HG02973 (cell line): ENCODE measurements at regions not wholly inside any gene's neighbourhood (a gene's known extent, or its start where the extent isn't known, plus 50 kb on each side); places are given as distances from the start of the nearest gene placed in this dataset.

Experiments used
- ATAC-seq: cut with Tn5 transposase; IDR thresholded peaks from one replicate; pipeline ENCODE4 v1.9.1; 2021; ENCODE audit warnings: moderate library complexity; ENCODE audit not compliant: unreplicated experiment

DNA sequence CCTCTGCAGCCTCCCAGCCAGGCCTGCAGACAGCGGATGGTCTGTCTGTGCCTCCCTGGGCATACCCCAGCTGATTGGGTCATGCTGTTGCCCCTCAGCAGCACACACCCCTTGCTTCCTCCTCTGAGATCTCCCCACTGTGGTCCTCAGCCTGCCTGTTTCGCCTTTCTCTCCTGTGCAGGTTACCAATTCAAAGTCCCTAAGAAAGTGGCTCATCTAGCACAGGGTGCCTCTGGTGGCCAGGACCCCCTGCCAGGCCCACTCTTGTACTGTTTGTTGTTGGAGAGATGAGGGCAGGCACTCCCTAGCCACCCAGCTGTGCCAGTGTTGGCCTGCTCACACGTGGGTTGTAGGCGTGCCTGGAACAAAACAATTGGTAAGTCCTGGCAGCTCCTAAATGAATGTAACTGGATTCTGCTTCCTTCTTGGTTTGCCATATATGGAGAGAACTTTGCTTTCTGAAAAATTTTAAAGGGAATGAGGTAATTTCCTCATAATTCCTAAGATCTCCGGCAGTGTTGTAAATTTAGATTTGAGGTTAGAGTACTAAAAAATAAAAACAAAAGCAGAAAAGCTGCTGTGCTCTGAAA, 213.2 kb upstream of the IL12A start:
- no peak for ATAC-seq

DNA sequence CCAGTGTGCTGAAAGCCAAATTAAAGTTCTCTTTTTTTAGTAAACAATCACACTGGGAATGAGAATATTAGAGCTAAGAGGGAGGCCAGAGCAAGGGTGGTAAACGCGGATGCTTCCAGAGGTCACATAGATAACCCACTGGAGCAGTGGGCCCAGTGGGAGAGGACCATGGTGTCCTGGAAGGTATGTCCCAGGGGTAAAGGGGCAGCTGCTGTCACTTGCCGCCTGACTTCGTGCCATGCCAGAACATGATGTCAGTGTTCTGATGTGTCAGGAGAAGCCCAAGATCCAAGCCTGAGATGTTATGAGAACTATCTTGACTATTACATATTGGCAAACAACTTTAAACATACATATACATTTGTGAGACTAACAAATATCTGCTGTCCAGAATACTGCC, 211.9 kb upstream of the IL12A start:
- ATAC-seq = no peak

DNA sequence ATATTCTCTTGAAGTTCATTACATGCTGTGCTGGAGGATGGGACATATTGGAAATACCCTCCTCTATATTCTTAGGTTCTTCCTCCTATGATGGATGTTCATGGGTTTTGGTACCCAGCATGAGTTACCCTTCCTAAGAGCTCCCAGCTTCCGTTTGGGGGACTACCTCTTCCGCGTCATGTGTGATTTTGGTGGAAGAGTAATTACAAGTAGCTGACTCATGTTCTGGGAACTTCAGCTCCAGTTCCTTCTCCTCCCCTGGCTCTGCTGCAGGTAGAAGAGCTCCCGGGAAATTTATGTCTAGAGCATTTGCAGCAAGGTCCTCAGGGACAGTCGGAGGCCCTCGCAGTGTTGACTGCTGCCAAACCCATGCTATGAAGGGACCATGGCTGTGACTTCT, 208.8 kb upstream of the IL12A start:
- no peak for ATAC-seq

DNA sequence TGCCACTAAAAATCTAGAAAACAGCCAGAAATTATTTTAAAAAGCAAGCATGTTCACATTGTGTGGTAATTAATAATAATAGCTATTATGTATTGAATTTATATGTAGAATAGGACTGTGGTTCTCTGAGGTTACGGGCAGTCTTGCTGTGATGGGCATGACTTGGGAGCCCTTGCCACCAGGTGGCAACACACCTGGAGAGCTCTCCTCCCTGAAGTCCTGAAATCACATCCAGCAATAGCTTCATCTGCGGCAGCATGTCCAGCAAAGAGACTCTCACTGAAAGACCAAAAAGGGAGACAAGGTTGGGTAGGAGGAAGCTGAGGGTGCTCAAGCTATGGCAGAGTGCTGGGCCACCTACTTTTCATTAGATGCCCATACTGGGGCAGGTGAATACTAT, 206.8 kb upstream of the IL12A start:
- no peak for ATAC-seq

DNA sequence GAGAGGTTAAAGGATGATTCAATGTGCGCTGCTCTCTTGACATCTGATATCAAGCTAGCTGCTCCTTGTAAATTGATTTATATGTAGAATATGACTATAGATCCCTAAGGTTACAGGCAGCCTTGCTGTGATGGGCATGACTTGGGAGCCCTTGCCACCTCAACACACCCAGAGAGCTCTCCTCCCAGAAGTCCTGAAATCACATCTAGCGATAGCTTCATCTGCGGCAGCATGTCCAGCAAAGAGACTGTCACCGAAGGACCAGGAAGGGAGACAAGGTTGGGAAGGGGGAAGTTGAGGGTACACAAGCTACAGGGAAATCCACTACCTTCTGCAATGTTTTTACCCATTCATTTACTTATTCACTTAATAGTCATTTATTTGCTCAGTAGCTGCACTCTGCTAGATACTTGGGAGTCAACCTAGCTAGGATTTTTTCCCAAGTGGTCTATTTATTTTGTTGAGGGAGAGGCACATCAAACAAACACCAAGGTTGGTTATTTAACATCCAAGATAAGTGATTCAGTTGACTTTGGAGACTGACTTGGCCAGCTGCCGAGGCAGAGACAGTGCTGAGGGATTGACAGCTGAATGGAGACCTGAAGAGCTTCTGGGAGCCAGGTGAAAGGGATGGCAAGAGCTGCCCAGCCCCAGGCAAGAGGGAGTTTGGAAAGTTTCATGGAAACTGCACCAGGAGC, 205.8 kb upstream of the IL12A start:
- no peak for ATAC-seq

DNA sequence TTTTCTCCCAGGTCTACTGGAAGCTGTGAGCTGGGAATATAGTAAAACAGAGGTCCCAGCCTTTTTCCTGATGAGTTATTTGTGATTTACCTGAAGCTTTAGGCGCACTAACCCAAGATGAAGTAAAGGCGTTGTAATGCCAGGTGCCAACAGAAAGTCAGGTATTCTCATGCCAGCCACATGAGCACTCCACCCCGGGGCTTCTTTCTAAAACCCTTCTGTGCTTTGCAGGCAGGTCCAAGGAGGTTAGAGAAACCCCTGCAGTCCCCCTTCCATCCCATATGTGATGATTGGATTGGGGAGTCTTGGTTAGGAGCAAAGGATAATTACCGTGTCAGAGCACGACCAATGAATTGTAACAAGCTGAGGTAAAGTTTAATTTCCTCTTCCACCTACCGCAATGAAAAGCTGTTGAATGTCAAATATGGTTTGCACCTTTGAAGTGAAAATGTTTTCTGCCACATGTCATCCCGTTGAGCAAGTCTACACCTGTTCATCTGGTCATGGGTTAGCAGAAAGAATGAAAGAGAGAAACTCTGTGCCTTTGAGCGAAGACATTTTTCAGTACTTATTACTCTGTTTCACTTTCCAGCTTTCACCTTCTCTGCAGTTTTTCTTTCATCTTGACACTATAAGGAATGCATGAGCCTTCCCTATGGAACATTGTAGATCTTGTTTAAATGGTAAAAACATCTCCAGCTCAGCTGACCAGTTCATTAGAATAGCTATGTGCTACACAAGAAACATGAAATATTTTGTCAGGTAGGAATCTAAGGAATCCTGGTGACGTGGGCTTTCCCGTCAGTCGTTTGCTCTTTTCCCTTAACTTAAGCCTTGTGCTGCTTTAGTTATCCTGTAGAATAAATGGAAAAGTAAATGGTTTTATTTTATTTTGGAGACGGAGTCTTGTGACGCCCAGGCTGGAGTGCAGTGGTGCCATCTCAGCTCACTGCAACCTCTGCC, 204.6 kb upstream of the IL12A start:
- peak; percentile 59 for ATAC-seq

DNA sequence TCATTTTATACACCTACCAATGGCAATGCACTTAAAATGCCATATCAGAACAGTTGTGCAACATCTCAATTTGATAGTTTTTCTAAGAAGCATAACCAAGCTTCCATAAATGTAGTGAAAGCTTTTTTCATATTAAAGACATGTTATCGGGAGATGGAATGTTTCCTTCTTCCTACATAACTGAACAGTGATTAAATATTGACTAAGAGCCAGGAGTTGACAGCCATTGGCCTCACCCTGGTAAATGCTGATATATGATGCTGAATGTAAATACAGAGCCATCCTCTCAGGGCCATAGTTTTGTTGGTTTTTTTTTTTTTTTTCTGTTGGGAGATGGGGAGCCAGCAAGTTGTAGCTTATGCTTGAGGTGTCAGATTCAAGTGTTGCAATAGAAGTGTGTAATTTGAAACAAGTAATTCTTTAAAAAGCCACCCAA, 203.3 kb upstream of the IL12A start:
- ATAC-seq = no peak

DNA sequence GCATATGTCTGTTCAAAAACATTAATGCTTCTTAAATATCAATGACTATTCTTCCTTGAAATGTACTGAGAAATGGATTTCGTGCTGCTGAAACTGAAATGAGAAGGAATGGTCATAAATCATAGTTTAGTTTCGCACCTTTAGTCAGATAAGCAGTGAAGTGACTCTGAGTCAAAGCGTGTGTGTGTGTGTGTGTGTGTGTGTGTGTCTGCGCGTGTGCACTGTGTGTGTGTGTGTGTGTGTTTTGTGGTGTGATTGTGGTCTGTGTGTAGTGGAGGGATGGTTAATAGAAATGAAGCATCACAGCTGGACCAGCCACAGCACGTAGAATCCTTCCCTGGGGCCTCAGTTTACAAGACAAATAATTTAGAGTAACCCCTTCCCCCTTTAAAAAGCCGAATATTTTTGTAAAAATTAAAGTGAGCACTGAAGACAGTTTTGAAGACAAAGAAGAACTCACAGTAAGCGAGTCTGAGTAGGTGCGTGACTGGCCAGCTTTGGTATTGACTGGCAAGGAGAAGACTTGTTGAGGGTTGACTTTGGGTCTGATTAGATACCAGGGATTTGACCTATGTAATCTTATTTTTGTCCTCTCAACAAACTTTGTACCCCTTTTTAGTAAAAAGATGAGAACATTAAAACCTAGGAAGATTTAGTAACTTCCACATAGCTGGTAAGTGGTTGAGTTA, 202.0 kb upstream of the IL12A start:
- no peak for ATAC-seq

DNA sequence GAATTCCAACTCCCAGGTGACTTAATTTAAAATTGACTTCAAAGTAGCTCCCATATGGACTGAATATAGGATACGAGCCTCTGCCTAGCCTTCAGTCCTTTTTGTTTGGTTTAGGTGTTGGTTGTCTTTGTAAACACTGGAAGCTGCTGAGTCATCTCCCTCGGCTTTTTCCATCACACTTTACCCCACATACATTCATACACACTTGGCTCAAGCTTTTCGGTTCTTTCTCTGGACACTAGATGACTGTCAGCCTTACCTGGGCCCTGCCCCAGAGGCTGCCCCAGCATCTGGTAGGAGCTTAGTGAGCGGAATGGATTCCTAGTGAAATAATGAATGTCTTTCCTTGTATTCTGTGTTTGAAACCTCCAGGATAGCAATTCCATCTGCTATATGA, 201.5 kb upstream of the IL12A start:
- no peak for ATAC-seq

DNA sequence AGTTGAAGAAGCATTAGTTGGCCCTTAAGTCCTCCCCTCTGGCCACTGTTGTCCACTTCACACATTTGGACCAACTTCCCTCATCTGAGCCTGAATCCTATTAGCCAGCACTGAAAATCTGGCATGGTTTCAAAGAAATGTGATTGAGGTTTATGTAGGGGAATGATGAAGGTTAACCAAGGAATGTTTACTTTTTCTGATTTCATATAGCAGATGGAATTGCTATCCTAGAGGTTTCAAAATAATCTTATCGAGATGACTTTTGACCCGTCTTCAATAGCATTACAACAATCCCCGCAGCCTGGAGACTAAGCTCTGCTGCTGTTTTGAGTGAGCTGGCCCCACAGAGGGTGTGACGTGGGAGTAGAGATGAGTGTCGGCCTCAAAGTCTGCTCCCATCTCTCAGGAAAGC, 200.8 kb upstream of the IL12A start:
- ATAC-seq = no peak

DNA sequence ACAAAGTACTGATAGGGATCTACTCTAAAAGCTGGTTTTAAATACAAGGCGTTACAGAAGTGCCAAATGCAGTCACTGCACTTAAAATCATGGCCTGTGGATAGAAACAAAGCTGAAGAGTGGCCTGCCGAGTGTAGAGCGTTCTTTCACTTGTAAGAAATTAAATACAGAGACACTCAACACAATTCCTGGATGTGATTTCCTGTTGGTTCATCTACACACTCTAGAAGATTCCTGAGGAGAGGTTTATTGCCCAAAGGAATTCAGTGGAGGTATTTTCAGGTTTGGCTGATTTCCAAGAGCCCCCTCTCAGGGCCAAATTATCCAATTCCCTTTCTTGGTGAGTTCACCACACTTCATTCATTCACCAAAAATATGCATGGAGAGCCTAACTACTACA, 200.3 kb upstream of the IL12A start:
- no peak for ATAC-seq

DNA sequence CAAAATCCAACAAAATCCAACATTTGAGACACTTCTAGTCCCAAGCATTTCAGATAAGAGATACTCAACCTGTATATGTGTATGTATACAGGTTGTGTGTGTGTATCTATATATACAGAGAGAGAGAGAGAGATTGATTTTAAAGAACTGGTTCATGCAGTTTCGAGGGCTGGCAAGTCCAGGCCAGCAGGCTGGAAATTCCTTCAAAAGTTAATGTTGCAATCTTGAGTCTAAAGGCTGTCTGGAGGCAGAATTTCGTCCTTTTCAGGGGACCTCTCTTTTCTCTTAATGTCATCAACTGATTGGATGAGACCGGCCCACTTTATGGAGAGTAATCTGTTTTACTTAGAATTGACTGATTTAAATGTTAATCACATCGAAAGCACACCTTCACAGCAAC, 199.6 kb upstream of the IL12A start:
- no peak for ATAC-seq

DNA sequence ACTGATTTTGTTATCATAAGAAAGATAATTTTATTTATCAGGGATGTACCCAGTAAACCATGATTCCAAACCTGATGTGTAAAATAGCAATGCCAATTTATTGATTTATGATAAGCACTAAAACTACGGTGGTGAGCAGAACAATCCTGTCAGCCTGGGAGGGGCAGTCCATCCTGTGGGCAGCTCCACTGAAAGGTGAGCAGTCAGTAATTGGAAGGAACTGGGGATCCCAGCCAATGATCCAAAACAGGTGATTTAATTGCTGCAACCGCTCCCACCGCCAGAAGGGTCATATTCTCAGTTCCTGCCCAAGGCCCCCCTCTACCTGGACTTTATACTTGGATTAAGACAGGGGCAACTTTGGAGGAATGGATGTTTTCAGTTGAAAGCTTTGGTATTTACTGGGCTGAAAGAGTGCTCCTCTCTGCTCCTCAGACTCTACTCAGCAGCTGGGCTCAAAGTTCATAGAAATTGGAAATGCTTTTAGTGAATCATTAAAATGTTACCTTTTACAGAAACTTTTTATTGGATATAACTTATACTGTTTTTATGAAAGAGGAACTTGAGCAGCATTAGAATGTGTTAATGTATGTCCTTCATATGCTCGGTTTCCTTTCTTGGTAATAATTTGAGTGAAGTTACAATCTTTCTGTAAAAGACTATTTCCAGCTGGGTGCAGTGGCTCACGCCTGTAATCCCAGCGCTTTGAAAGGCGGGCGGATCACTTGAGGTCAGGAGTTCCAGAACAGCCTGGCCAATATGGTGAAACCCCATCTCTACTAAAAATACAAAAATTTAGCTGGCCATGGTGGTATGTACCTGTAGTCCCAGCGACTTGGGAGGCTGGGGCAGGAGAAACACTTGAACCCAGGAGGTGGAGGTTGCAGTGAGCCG, 198.6 kb upstream of the IL12A start:
- ATAC-seq = no peak

DNA sequence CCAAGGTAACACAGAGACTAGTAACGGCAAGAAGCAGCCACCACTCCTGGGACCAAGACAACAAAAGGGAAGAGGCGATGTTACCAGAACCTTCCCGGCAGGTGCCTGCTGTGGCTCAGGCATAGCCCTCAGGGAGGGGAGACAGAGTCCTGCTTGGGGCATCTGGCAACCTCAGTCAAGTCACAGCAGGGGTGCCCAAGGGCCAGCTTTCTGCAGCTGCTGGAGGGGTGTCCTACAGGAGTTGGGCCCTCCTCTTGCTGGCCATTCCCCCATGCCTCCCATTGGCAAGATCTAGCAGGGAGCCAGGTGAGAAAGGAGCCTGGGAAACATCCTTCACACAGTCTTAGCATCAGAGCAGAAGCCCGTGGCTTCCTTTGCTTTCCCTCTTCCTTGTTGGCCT, 197.3 kb upstream of the IL12A start:
- ATAC-seq = no peak

DNA sequence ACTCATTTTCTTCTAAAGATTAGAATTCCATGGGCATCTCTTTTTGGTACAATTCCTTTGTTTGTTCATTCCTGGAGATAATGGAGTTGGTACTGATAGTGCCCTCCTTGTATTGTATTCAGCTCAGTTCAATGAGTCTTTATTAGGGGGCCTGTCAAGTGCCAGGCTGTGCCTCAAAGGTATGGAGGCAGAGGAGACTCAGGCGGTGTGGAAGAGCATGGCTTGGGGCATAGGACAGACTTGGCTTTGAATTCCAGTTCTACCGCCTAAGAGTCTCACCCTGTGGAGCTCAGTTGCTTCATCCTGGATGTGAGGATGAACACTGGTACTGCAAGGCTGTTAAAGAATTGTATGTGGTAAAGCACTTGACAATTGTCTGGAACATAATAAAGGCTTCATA, 196.6 kb upstream of the IL12A start:
- no peak for ATAC-seq

DNA sequence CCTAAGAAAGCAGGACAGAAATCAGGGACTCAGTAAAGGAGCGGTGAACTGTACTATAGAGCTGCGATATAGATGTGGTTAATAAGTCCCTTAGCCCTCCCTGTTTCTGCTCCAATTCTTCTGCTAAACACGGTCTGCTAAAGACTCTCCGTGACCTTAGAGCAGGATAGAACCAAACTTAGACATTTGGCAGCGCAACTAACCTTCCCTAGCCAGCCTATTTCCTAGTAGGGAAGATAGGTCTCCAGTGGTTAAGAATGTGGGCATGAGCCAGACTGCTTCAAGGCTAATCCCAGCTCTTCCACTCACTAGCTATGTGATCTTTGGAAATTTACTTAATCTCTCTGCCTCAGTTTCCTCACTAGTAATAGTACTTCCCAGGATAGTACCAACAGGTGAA, 193.6 kb upstream of the IL12A start:
- no peak for ATAC-seq

DNA sequence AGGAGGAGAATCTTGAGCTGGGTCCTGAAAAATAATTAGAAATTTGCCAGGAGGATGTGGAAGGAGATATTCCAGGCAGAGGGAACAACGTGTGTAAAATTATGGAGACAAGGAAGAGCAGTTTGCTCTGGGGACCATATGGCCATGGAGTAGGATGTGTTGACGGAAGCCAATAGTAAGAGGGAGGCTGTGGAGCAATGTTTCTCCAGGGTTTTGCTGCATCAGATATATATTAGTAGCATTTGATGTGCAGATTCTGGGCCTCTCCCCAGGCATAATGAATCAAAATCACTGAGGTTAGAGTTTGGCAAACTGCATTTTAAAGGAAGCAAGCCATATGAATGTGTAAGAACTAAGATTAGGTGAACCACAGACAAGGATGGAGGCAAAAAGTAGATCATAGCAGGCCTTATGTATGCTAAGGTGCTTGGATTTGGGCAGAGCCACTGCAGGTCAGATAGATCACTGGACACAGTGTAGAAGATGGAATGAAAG, 192.9 kb upstream of the IL12A start:
- ATAC-seq = no peak

DNA sequence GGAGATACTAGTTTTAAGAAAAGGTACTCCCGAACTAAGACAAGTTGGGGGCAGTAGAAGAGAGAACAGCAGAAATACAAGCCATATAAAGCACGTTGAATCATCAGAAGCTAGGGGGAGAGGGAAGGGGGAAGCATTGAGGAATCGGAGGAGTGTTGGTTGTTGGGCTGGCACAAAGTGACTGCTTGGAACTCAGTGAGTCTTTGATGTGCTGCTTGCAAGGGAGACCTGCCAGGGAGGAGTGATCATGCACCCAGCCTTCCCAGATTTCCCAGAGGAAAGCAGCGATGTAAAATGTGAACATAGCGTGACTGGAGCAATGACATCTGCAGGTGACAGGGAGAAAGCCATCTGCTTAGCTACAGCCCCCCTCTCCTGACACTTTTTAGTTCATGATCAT, 192.4 kb upstream of the IL12A start:
- no peak for ATAC-seq

DNA sequence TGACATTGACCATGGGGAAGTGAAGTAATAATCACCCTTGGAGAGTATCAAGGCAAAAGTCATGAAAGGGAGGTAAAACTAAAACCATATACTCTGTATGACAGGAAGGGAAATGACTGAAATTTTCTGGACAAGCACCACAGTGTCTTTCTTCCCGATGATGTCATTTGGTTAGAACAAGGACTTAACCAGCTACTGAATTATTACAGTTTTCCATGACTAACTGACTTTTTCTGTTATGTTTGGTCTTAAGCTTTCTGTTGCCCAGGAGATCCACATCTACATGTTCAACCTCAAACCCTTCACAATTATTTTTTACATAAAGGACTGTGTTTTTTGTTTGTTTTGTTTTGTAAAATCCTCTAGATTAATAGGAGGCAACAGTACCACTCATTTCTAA, 191.9 kb upstream of the IL12A start:
- ATAC-seq = no peak

DNA sequence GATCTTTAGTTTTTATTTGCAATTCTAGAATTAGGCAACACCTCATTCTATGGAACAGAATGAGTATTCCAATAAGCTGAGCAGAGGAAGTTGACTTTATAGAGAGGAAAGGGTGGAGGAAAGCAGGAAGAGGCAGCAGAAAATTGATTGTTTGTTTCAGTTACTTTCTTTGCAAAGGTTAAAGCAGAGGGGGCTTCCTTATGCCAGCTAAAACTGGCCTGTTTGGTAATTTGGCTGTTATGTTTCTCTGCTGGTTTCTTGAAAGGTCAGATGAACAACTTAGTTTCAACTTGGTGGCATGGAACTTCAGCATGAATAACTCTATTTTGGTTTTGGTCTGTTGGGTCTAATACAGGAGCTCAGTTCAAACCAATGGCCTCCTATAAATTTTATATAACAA, 190.9 kb upstream of the IL12A start:
- no peak for ATAC-seq
